ENCODE measurements at regions not wholly inside any gene's neighbourhood (a gene's known extent, or its start where the extent isn't known, plus 50 kb on each side); places are given as distances from the start of the nearest gene placed in this dataset.

- TF ChIP-seq CTCF (conservative IDR thresholded peaks at IDR 0.05; ENCODE audit: low read length), result no peak
- TF ChIP-seq EZH2phosphoT487 (IDR thresholded peaks at IDR 0.05; ENCODE audit: borderline replicate concordance, low read depth, low read length), result no peak
Observed at GRCh38 chr7:145875267-145875666, 241.3 kb upstream of the CNTNAP2 start.

Data from OCI-LY7 (cell line).